ENCODE measurements at regions not wholly inside any gene's neighbourhood (a gene's known extent, or its start where the extent isn't known, plus 50 kb on each side); places are given as distances from the start of the nearest gene placed in this dataset.

DNA sequence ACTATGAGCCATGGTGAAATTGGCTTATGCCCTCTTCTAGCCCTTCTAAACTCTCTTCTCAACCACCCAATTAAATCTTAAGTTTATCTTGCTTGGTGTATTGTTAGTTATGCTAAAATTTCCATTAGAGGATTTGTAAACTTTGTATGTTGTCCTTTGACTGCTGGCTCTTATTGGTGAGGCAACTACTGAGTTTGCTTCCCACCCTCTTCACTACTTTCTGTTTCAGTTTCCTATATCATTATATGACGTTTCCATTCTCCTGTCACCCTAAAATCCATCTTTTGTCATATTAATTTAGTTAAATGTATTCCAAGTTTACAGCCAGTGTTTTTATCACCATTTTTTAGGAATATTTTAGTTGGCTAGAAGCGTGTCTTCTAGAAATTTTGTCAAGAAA lies 80.9 kb upstream of the VWC2 start:
- Histone ChIP-seq H3K27me3 (replicated peaks; ENCODE audit: control insufficient read depth, insufficient read depth, low read length) (no peaks in the 10 kb centered on the region), H3K36me3 (ENCODE audit: control insufficient read depth, insufficient read depth, low read length) (no peaks in the 10 kb centered on the region), H3K4me3 (replicated peaks; ENCODE audit: low read depth, low read length) (no peak overlapping the region)
- no peak for DNase-seq (ENCODE audit: extremely low read depth, insufficient read length)
- TF ChIP-seq, protein P1, sequence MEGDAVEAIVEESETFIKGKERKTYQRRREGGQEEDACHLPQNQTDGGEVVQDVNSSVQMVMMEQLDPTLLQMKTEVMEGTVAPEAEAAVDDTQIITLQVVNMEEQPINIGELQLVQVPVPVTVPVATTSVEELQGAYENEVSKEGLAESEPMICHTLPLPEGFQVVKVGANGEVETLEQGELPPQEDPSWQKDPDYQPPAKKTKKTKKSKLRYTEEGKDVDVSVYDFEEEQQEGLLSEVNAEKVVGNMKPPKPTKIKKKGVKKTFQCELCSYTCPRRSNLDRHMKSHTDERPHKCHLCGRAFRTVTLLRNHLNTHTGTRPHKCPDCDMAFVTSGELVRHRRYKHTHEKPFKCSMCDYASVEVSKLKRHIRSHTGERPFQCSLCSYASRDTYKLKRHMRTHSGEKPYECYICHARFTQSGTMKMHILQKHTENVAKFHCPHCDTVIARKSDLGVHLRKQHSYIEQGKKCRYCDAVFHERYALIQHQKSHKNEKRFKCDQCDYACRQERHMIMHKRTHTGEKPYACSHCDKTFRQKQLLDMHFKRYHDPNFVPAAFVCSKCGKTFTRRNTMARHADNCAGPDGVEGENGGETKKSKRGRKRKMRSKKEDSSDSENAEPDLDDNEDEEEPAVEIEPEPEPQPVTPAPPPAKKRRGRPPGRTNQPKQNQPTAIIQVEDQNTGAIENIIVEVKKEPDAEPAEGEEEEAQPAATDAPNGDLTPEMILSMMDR (IDR thresholded peaks at IDR 0.05; ENCODE audit: insufficient read depth, low read length, poor library complexity, severe bottlenecking), result no peak

DNA sequence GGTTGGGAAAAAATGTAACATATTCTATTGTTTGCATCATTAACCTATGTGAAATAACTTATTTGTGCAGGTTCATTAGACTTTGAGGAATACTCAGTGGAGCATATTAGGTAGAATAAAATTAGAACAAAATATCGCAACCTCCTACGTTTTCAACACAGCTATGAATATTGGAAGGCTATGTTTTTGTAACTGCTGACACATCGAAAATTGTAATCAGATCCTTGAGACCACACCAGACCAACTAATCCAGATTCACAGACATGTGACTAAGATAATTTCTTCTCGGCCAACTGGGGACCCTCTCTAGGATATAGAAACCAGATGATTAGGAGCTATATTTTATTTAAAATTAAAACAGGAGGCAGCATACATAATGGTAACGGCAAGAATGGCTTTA lies 77.5 kb upstream of the VWC2 start:
- TF ChIP-seq, protein P1 (IDR thresholded peaks at IDR 0.05; ENCODE audit: insufficient read depth, low read length, poor library complexity, severe bottlenecking), result no peak
- no peaks in the 10 kb centered on the region for H3K36me3 ChIP-seq (ENCODE audit: control insufficient read depth, insufficient read depth, low read length)
- DNase-seq (ENCODE audit: extremely low read depth, insufficient read length), result no peak
- H3K27me3 ChIP-seq (replicated peaks; ENCODE audit: control insufficient read depth, insufficient read depth, low read length), result no peaks in the 10 kb centered on the region
- no peak overlapping the region for H3K4me3 ChIP-seq (replicated peaks; ENCODE audit: low read depth, low read length)

DNA sequence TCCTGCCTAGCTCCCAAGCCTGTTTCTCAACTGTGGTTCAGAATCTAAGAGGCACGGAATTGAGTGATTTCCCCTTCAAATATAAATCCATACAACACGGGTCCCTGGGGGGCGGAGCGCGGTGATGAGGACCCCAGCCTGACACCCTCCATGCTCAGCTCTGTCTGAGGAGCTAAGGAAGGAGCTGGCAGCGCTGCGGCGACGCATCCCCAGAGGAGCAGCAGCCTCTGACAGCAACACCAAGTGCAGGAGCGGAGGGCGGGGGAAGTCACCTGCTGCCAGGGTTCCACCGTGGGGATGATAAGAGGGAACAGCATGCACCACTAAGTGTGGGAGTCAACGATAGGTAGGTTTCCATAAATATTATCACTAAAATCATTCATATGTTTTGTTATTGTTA lies 72.6 kb upstream of the VWC2 start:
- DNase-seq (ENCODE audit: extremely low read depth, insufficient read length), result no peak
- Histone ChIP-seq H3K4me3 (replicated peaks; ENCODE audit: low read depth, low read length) (no peak overlapping the region), H3K36me3 (ENCODE audit: control insufficient read depth, insufficient read depth, low read length) (no peaks in the 10 kb centered on the region), H3K27me3 (replicated peaks; ENCODE audit: control insufficient read depth, insufficient read depth, low read length) (no peaks in the 10 kb centered on the region)
- TF ChIP-seq, protein P1 (IDR thresholded peaks at IDR 0.05; ENCODE audit: insufficient read depth, low read length, poor library complexity, severe bottlenecking), result no peak

DNA sequence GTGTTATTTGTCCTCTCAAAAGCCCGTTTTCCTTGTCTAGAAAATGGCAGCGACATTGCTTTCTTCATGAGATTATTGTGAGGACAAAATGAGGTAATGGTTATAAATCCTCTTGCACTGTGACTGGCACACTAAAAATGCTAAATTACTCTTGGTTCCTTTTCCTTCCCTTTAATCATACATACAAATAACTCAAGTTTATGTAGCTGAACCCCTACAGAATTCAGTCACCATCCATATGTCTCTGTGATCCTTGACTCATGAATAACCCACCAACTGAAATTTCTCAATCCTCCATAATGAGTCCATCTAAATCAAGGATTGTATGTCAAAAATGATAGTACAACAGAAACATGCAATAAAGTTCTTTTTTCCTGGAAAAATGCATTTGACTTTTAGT lies 71.3 kb upstream of the VWC2 start:
- Histone ChIP-seq H3K27me3 (replicated peaks; ENCODE audit: control insufficient read depth, insufficient read depth, low read length) (no peaks in the 10 kb centered on the region; the same call in 1 of the 2 replicates), H3K36me3 (ENCODE audit: control insufficient read depth, insufficient read depth, low read length) (no peaks in the 10 kb centered on the region), H3K4me3 (replicated peaks; ENCODE audit: low read depth, low read length) (no peak overlapping the region)
- TF ChIP-seq, protein P1 (IDR thresholded peaks at IDR 0.05; ENCODE audit: insufficient read depth, low read length, poor library complexity, severe bottlenecking), result no peak
- no peak for DNase-seq (ENCODE audit: extremely low read depth, insufficient read length)

DNA sequence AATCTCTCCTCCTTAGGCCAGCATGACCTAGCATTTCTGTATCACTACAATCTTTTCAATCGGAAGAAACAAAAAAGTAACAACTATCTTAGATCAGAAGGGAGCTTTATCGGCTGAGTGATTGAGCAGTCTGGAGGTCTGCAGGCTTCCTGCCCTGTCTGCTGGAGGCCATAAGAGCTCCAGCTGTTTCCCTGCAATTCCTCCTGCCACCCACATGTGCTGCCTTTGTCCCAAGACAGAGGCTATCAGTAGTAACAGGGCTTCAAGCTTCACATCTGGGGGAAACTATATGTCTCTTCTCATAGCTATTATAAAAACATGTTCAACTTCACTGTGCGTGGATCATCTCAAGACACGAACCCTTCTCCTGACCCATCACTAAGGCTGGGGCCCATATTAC lies 70.1 kb upstream of the VWC2 start:
- Histone ChIP-seq H3K27me3 (replicated peaks; ENCODE audit: control insufficient read depth, insufficient read depth, low read length) (no peaks in the 10 kb centered on the region; the same call in 1 of the 2 replicates), H3K4me3 (replicated peaks; ENCODE audit: low read depth, low read length) (no peak overlapping the region), H3K36me3 (ENCODE audit: control insufficient read depth, insufficient read depth, low read length) (no peaks in the 10 kb centered on the region)
- TF ChIP-seq, protein P1 (IDR thresholded peaks at IDR 0.05; ENCODE audit: insufficient read depth, low read length, poor library complexity, severe bottlenecking), result no peak
- DNase-seq (ENCODE audit: extremely low read depth, insufficient read length), result no peak

DNA sequence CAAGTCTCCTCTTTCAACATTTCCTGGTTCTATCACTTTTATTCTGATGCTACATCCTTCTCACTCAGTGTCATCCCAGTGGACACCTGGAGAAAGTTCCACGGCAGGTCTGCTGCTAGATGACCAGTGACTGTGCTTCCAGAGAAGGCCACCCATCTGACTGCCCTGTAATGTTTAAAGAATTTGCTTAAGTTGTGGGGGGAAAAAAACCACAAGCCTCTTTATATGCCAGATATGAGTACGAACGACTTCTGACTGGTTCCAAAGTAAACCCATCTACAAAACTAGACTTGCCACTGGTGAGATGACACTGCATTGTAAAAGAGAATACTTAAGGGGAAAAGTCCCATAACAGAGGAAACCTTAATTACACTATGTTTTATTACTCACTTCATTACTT lies 69.6 kb upstream of the VWC2 start:
- Histone ChIP-seq H3K27me3 (replicated peaks; ENCODE audit: control insufficient read depth, insufficient read depth, low read length) (no peaks in the 10 kb centered on the region; the same call in 1 of the 2 replicates), H3K36me3 (ENCODE audit: control insufficient read depth, insufficient read depth, low read length) (no peaks in the 10 kb centered on the region), H3K4me3 (replicated peaks; ENCODE audit: low read depth, low read length) (no peak overlapping the region)
- no peak for DNase-seq (ENCODE audit: extremely low read depth, insufficient read length)
- TF ChIP-seq, protein P1 (IDR thresholded peaks at IDR 0.05; ENCODE audit: insufficient read depth, low read length, poor library complexity, severe bottlenecking), result no peak
